ENCODE measurements at regions not wholly inside any gene's neighbourhood (a gene's known extent, or its start where the extent isn't known, plus 50 kb on each side); places are given as distances from the start of the nearest gene placed in this dataset.
"Not testable (repeated sequence)": the region's sequence is repeated elsewhere in the genome, so short reads cannot be mapped to it uniquely, and the experiment has no call there.

- H3K27me3 Mint-ChIP-seq (ENCODE audit: low read depth), result no peaks in the 10 kb centered on the region
- no peak for DNase-seq (ENCODE audit: low read depth, low spot score)
- TF ChIP-seq, protein P1, sequence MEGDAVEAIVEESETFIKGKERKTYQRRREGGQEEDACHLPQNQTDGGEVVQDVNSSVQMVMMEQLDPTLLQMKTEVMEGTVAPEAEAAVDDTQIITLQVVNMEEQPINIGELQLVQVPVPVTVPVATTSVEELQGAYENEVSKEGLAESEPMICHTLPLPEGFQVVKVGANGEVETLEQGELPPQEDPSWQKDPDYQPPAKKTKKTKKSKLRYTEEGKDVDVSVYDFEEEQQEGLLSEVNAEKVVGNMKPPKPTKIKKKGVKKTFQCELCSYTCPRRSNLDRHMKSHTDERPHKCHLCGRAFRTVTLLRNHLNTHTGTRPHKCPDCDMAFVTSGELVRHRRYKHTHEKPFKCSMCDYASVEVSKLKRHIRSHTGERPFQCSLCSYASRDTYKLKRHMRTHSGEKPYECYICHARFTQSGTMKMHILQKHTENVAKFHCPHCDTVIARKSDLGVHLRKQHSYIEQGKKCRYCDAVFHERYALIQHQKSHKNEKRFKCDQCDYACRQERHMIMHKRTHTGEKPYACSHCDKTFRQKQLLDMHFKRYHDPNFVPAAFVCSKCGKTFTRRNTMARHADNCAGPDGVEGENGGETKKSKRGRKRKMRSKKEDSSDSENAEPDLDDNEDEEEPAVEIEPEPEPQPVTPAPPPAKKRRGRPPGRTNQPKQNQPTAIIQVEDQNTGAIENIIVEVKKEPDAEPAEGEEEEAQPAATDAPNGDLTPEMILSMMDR (conservative IDR thresholded peaks at IDR 0.05), result no peak
- no peak overlapping the region for H3K27ac Mint-ChIP-seq (ENCODE audit: unreplicated experiment)
- no peaks in the 10 kb centered on the region for H3K9me3 Mint-ChIP-seq
- no peaks in the 10 kb centered on the region for H3K4me1 Mint-ChIP-seq
- no peaks in the 10 kb centered on the region for H3K36me3 Mint-ChIP-seq (ENCODE audit: low read depth)
- no peak overlapping the region for H3K4me3 Mint-ChIP-seq
Measured at GRCh38 chr11:82034527-82034926, 699.1 kb downstream of the FAM181B start.

- H3K27ac Mint-ChIP-seq (ENCODE audit: unreplicated experiment); H3K4me1 Mint-ChIP-seq; H3K27me3 Mint-ChIP-seq (ENCODE audit: low read depth); DNase-seq (ENCODE audit: low read depth, low spot score); H3K9me3 Mint-ChIP-seq; H3K36me3 Mint-ChIP-seq (ENCODE audit: low read depth); H3K4me3 Mint-ChIP-seq: not testable (repeated sequence)
Measured at GRCh38 chr11:82027335-82027734, 706.3 kb downstream of the FAM181B start.

GRCh38 chr11:82024760-82025159 lies 708.9 kb downstream of the FAM181B start:
- no peak for DNase-seq (ENCODE audit: low read depth, low spot score)
- Mint-ChIP-seq H3K9me3 (no peaks in the 10 kb centered on the region), H3K4me1 (no peaks in the 10 kb centered on the region), H3K36me3 (ENCODE audit: low read depth) (no peaks in the 10 kb centered on the region), H3K27ac (ENCODE audit: unreplicated experiment) (no peak overlapping the region), H3K4me3 (no peak overlapping the region), H3K27me3 (ENCODE audit: low read depth) (no peaks in the 10 kb centered on the region)
- TF ChIP-seq, protein P1 (conservative IDR thresholded peaks at IDR 0.05), result no peak

- no peaks in the 10 kb centered on the region for H3K4me1 Mint-ChIP-seq
- H3K27me3 Mint-ChIP-seq (ENCODE audit: low read depth), result no peaks in the 10 kb centered on the region
- no peaks in the 10 kb centered on the region for H3K9me3 Mint-ChIP-seq
- TF ChIP-seq, protein P1 (conservative IDR thresholded peaks at IDR 0.05), result no peak
- no peaks in the 10 kb centered on the region for H3K36me3 Mint-ChIP-seq (ENCODE audit: low read depth)
- H3K4me3 Mint-ChIP-seq, result no peak overlapping the region
- DNase-seq (ENCODE audit: low read depth, low spot score), result no peak
- no peak overlapping the region for H3K27ac Mint-ChIP-seq (ENCODE audit: unreplicated experiment)
Measured at GRCh38 chr11:82012276-82012675, 721.4 kb downstream of the FAM181B start.

- TF ChIP-seq, protein P1 (conservative IDR thresholded peaks at IDR 0.05), result no peak
Measured at GRCh38 chr11:82009133-82009532, 724.5 kb downstream of the FAM181B start.

DNA sequence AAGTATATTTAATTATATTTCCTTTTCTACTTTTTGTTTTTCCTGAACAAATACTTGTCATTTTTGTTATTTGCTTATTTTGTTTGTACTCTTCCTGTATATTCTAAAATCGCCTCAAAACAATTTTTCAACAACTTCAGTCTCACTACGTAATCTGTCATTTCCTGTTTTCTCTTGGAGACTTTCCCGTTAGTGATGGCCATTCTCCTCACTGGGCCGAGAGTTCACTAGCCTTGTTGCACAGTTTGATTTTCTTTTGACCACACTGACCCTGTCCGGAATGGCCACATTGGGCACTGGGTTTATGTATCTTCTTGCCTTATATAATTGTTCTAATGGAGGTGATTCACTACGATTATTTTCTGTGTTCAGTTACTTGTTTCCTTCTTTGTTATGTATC lies 726.1 kb downstream of the FAM181B start:
- Mint-ChIP-seq H3K27ac (ENCODE audit: unreplicated experiment) (no peak overlapping the region), H3K27me3 (ENCODE audit: low read depth) (no peaks in the 10 kb centered on the region), H3K9me3 (no peaks in the 10 kb centered on the region), H3K36me3 (ENCODE audit: low read depth) (no peaks in the 10 kb centered on the region), H3K4me1 (no peaks in the 10 kb centered on the region), H3K4me3 (no peak overlapping the region)
- no peak for DNase-seq (ENCODE audit: low read depth, low spot score)
- TF ChIP-seq, protein P1 (conservative IDR thresholded peaks at IDR 0.05), result no peak

More at GRCh38 chr11:82009133-82009532, 724.5 kb downstream of the FAM181B start:
- Mint-ChIP-seq H3K36me3 (ENCODE audit: low read depth) (no peaks in the 10 kb centered on the region), H3K27ac (ENCODE audit: unreplicated experiment) (no peak overlapping the region), H3K4me3 (no peak overlapping the region), H3K4me1 (no peaks in the 10 kb centered on the region), H3K9me3 (no peaks in the 10 kb centered on the region), H3K27me3 (ENCODE audit: low read depth) (no peaks in the 10 kb centered on the region)
- no peak for DNase-seq (ENCODE audit: low read depth, low spot score)

Measured in neural crest cell (in vitro differentiated cells).